EH (cell line): ENCODE measurements at regions not wholly inside any gene's neighbourhood (a gene's known extent, or its start where the extent isn't known, plus 50 kb on each side); places are given as distances from the start of the nearest gene placed in this dataset.

ENCODE experiments used
- DNase-seq: peaks from one replicate; pipeline ENCODE4 v3.0.0-alpha.2; 2015; ENCODE audit warnings: low read depth

GRCh38 chr14:82138431-82138830, 604.8 kb upstream of the SEL1L start:
- no peak for DNase-seq

- DNase-seq = no peak
Measured at GRCh38 chr14:82146846-82147245, 613.2 kb upstream of the SEL1L start.

DNA sequence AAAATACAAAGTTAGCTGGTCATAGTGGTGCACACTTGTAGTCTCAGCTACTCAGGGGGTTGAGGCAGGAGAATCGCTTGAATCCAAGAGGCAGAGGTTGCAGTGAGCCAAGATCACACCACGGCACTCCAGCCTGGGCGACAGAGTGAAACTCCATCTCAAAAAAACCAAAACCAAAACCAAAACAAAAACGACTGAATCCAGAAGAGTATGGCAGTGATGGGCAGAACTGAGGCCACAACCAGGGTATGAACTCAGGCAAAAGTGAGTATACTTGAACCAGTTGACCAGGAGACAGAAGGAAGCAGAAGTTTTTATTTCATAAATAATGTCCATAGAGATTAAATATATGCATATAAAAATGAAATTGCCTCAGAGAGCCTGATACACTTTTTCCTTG, 620.0 kb upstream of the SEL1L start:
- no peak for DNase-seq

- DNase-seq = no peak
Measured at GRCh38 chr14:82159624-82160023, 626.0 kb upstream of the SEL1L start.

DNA sequence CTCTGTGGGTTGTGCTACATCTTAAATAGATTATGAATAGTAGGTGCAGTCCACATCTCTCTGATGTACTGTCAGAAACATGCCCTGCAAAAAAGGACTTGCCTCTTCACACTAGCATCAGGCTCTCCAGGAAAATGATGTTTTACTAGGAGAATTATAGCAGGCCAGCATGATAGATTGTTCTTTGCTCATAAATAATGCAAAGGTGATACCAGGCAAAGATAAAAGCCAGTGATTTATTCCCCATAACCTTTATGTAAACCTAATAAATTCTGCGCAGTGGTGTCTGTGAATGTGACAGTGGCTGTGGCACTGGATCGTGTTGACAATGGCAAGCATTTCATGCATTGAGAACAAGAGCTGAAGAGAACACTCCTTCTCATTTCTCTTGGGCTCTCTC, 646.5 kb upstream of the SEL1L start:
- DNase-seq = no peak

- no peak for DNase-seq
Measured at GRCh38 chr14:82182646-82183045, 649.0 kb upstream of the SEL1L start.

DNA sequence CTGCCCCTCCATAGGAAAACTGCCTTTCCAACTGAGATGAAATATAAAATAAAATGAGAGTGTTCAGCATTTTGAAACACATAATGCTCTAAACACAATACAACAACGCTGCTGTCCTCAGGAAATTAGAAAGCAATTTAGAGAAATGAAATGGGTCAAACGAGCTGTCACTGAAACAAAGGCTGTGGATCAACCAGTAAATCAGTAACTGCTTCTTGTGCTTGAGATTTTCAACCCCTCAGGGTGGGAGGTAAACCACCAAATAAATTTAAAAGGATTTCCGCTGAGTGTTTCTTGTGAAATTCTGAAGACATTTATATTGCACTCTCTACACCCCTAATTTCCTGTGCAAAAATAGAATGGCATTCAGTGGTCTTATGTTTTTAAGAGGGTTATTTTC, 657.1 kb upstream of the SEL1L start:
- DNase-seq = no peak

- DNase-seq = no peak
Measured at GRCh38 chr14:82192387-82192786, 658.7 kb upstream of the SEL1L start.

DNA sequence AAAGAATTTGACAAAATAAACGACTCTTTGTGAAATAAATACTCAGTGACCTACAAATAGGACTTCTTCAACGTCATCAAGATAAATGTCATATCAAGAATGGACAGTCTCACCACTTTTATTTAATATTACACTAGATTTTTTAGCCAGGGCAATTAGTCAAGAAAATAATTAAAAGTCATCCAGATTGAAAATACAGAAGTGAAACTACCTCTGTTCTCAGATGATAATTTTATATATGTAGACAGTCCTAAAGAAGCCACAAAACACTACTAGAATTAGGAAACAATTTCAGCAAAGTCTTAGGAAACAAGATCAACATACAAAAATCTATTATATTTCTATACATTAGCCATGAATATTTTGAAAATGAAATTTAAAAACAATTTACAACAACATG, 689.6 kb upstream of the SEL1L start:
- DNase-seq = no peak

- DNase-seq = no peak
Measured at GRCh38 chr14:82224610-82225009, 691.0 kb upstream of the SEL1L start.

DNA sequence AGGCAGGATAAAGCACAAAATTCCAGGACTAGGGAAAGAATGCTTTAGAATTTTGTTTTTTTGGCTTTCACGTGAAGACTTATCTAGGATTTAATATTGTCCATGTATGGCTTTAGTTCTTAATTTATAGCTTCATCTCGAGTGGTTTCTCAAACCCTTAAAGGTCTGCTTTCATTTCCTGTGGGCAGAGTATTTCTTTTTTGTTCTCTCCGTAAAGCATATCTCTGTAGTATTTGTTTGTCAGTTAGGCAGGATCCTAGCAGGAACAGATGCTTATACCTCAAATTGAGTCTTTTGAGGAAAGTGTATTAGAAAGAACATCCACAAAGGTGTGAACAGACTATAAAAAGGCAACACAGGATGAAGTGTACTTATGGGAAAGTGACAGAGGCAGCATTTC, 697.1 kb upstream of the SEL1L start:
- DNase-seq = no peak

DNA sequence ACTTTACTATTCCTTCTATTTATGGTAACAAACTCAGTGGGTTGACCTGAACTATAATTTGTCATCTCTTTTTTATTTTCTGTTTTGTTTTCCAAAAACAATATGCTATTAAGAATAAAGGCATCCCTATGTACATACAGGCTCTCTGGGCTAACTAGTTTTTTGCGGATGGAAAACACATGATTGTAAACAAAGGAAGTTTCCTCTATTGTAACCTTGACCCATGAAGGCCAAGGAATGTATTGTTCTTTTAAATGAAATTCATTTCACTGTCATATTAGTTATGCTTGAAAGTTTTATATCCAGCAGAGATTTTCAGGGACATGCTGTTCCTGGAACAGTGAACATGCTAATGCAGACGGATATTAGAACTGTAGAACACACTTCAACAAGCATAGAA, 705.0 kb upstream of the SEL1L start:
- no peak for DNase-seq

DNA sequence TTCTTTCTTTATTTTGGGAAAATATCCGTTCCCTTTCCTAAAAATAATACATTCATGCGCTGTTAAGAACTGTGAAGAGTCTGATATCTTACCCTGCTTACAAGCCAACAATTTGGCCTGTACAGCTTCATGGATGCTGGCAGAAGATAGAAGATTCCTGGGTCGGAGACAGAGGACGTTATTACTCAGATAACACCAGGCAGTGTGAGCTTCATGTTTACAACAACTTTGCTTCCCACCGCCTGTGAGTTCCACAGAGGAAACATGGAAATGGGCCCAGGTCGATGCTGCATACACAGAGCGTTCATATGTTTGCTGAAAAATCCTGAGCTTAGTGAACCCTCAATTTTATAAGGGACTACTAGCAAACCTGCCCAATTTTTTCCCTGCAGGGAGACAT, 705.6 kb upstream of the SEL1L start:
- no peak for DNase-seq

DNA sequence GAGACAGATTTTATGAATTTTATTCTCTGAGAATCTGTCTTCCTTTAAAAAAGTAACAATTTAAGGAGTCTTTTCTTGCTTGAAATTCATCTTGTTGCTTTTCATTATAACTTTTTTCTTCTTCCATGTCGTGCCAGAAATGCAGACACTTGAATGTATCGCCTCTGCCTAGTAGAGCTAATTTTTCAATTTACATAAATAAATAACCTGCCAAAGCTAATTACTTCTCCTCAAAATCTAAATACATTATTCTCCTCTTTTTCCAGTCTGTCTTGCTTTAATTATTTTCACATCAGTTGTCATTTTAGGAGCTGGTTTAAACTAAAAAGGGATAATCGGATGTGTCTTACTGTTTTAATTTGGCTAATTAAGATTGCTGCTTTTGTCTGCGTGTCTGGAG, 711.1 kb upstream of the SEL1L start:
- no peak for DNase-seq

GRCh38 chr14:82251494-82251893, 717.8 kb upstream of the SEL1L start:
- no peak for DNase-seq

DNA sequence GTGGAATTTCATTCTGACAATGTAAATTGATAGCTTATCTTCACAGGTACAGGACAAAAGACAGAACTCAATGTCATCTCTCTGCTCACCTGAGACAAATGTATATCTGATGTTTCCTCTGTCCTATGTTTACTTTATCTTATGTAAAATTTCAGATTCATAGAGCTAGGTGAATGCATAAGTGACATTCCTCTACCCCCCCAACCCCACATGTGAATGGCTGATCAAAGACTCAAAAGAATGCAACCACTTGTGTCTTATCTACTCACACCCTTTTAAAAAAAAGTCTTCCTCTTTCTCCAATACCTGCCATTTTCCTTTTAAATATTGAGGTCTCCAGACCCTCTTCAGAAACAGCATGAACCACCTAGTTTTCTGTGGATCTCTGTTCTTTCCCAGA, 736.6 kb upstream of the SEL1L start:
- DNase-seq = no peak

DNA sequence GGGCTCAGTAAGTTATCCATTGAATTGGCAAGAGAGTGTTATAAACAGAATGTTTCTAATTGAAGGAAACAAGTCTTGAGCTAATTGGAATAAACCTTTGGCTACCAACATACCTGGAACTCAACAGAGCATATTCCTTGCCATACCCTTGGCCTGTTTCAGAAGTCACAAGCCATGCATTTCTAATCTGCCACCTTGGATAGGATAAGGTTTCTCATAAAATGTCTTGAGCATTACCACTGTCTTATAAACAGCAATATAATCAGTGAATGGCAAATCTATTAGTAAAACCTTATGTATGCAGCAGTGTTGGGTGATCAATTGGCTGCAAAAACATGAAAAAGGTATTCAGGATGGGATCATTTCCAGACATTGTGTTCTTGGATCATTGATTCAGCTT, 765.2 kb upstream of the SEL1L start:
- no peak for DNase-seq

- DNase-seq = no peak
Measured at GRCh38 chr14:82309199-82309598, 775.5 kb upstream of the SEL1L start.

DNA sequence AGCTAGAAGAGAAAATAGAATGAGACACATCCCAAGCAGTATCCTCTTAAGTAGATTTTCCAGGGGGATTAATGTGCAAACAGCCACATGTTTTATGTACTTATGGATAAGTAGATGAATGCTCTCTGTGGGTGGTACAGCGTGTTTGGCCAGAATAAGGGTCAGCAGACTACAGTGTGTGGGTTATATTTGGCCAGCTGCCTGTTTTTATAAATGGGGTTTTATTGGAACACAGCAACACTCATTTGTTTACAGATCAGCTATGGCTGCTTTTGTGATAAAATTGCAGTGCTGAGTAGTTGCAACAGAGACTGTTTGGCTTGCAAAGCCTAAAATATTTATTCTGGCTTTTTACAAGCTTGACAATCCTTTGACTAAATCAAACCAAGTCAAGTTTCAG, 780.2 kb upstream of the SEL1L start:
- no peak for DNase-seq

- DNase-seq = no peak
Measured at GRCh38 chr14:82328442-82328841, 794.8 kb upstream of the SEL1L start.

DNA sequence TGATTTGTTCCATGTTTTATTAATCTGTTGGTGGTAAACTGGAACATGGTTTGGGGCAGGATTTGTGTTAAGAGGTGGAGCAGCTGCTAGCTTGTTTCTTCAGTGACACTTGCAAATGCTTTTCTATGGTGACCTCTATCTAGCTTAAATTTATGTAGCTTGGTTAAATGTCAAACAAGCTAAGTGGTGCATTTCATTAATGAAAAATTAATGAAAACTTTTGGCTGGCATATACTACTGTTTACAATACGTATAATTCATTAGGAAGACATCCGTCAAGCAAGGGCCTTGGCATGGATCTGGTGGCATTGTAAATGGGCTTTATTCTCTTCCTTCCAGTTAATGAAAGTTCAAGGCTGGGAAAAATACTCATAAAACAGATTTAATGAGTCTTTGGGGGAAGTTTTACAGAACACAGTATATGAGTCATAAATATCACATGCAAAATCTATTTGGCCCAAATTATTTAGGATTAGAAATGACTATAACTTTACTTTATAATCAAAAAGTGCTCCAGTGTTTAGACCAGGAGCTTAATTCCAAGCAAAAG, 807.7 kb upstream of the SEL1L start:
- no peak for DNase-seq

GRCh38 chr14:82342596-82342995, 808.9 kb upstream of the SEL1L start:
- no peak for DNase-seq

- no peak for DNase-seq
Measured at GRCh38 chr14:82345184-82345583, 811.5 kb upstream of the SEL1L start.

- no peak for DNase-seq
Measured at GRCh38 chr14:82354126-82354525, 820.5 kb upstream of the SEL1L start.

DNA sequence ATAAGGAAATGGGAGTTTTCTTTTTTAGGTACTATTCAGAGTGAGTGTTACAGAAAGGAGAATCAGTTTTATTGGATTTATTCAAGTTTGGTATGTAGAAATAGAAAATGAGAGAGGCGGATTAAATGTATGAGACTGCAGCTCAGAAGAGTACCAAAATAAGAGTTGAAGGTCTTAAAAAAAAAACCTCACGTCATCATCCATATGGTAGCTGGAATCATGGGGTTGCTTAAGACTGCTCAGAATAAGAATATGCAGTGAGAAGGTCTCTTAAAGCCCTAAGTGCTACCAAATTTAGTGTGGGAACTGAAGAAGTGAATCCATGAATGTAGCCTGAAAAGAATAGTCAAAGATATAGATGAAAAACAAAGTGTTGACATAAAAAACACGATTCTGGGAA, 825.5 kb upstream of the SEL1L start:
- DNase-seq = no peak
